T-helper 9 cell (primary cell): ENCODE measurements at regions not wholly inside any gene's neighbourhood (a gene's known extent, or its start where the extent isn't known, plus 50 kb on each side); places are given as distances from the start of the nearest gene placed in this dataset.

Source experiments
- DNase-seq: peaks from one replicate; pipeline ENCODE4 v3.0.0-alpha.2; 2020

GRCh38 chr5:73256012-73256411 lies 83.0 kb downstream of the TMEM174 start:
- DNase-seq: no peak

DNA sequence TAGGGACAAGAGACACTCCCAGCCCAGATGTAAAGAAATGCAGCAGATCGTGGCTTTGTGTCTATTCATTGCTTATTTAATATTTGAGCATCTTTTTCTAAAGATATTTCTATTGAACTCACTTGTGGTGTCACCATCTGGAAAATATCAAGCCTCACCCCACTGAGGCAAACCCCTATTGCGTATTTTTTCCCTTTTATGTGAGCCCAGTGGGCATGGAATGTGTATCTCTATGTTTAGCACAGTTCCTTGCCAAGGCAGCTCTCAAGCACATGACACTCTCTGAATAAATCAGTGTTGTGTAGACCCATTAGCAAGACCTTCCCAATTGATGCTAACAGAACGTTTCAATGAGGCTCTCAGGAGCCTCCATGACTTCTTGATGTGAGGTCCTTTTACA lies 81.6 kb downstream of the TMEM174 start:
- no peak for DNase-seq

- DNase-seq: no peak
Observed at GRCh38 chr5:73253047-73253660, 80.2 kb downstream of the TMEM174 start.

GRCh38 chr5:73250645-73251044 lies 77.7 kb downstream of the TMEM174 start:
- DNase-seq: no peak

- no peak for DNase-seq
Observed at GRCh38 chr5:73242735-73243134, 69.7 kb downstream of the TMEM174 start.

- DNase-seq: no peak
Observed at GRCh38 chr5:73238873-73239272, 65.9 kb downstream of the TMEM174 start.

DNA sequence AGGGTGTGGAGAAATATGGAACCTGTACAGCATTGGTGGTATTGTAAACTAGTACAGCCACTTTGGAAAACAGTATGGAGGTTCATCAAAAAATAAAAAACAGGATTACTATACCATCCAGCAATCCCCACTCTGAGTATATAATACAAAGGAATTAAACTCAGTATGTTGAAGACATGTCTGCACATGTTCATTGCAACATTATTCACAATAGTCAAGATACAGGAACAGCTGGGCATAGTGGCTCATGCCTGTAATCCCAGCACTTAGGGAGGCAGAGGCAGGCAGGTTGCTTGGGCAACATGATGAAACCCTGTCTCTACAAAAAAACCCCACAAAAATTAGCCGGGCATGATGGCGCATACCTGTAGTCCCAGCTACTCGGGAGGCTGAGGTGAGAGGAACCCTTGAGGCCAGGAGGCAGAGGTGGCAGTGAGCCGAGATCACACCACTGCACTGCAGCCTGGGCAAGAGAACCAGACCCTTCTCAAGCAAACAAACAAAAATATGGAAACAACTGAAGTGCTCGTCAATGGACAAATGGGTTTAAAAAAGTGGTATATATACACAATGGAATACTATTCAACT lies 63.6 kb downstream of the TMEM174 start:
- no peak for DNase-seq

- no peak for DNase-seq
Observed at GRCh38 chr5:73234204-73234555, 61.2 kb downstream of the TMEM174 start.

DNA sequence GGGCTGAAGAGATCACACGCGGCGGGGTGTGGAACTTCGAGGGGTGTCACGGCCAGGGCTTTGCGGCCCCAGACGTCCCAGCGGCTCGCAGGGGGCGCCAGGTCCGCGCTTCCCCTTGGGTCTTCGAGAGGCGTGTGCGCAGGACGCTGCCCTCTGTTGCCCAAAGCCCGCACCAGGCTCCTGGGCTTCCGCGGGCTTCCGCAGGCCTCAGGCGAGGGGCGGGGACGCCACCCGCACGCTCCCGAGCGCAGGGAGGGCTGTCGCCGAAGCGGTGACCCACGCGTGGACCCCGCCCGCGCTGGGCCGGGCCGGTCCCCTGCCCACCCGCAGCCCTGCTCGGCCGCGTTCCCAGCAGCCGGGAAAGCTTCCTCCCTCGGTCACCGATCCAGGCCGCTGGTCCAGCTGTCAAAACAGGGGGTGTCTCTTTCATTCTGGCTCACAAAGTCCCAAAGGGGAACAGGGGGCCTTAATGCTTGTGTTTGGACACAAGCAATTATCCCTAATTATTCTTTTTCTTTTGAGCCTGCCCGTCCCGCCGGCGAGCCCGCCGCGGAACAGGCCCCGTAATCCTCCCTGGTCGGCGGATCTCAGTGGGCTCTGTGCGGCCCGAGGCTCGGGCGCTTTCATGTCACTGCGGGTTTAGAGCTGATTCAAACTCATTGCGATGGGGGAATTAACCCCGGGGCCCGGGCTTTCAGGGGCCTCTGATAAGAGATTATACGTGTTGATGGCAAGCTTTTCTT lies 60.6 kb downstream of the TMEM174 start:
- no peak for DNase-seq

- no peak for DNase-seq
Observed at GRCh38 chr5:73233053-73233460, 60.1 kb downstream of the TMEM174 start.

DNA sequence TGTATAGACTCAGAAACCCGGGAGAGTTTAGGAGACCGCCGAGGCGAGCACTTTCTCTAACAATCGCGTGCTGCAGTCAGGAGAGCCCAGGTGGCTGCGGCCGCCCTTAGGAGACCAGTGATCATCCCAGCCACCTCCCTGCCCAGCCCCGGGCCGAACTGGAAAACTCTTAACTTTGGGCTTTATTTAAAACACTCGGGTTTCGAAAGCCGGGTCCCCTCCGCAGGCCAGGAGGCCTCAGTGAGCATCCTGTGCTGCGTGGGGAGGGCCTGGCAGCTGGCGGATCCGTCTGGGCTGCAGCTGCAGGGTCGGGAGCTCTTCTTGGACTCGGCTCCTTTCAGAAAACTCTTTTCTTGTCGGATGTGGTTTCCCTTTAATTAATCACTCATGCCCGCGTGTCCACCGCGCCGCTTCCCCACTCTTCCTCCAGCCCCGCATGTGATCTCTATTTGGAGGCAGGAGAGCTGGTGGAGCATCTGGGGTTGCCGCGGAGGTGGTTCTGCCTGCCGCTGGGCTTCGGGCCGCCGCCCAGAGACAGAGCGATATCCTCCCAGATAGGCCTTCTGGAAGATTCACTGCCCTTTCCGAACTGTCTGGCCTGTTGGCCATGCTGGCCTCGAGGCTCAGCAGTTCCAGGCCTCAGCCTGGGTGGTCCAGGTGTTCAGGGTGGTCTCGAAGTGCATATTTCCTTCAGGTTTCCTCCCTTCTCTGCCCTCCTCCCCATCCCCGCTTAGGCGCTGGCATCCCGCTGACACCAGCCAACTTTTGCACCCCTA lies 59.5 kb downstream of the TMEM174 start:
- no peak for DNase-seq

- DNase-seq: no peak
Observed at GRCh38 chr5:73231246-73231778, 58.3 kb downstream of the TMEM174 start.

GRCh38 chr5:73230264-73231245 lies 57.6 kb downstream of the TMEM174 start:
- no peak for DNase-seq

DNA sequence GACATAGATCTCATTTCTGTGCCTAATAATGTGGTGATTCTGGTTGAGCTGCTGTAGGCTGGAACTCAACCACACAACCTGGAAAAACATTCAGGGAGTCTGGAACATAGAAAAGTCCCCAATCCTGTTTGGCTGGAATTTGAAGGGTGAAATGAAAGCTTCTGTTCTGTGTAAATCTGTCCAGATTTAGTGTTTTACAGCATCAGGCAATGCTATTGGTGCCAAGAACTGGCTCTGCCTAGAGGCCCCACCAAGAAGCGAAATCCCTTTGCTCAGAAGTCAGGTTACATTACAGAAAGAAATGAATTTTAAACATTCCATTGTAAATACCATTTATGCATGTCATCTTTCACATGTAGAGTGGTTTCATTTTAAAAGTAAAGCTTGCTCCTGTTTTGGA lies 56.3 kb downstream of the TMEM174 start:
- no peak for DNase-seq

DNA sequence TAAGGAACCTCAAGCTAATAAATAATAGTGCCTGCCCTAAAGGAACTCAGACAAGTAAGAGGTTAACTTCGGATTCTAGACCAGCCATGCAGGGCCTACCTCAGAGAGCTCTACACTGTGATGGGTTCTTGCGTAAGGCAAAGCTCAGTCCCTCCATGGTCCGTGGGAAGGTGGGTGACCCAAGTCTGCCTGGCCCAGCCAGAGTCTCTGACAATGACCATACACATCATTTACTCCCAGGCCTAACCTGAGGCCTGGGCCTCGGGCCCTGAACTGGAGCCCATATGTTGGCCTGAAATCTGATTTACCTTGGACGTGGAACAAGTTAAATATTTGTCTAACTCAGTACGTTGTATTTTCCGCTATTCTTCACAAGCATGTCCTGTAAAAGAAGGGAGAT lies 55.1 kb downstream of the TMEM174 start:
- no peak for DNase-seq
